GM19468 (cell line): ENCODE measurements at regions not wholly inside any gene's neighbourhood (a gene's known extent, or its start where the extent isn't known, plus 50 kb on each side); places are given as distances from the start of the nearest gene placed in this dataset.
"Not testable (repeated sequence)": the region's sequence is repeated elsewhere in the genome, so short reads cannot be mapped to it uniquely, and the experiment has no call there.

ENCODE experiments used
- ATAC-seq: cut with Tn5 transposase; IDR thresholded peaks from one replicate; pipeline ENCODE4 v1.9.1; 2021; ENCODE audit warnings: mild to moderate bottlenecking, moderate library complexity, moderate number of reproducible peaks; ENCODE audit not compliant: unreplicated experiment; ENCODE audit errors: extremely low read depth

- ATAC-seq, result no peak
These were observed 303.8 kb upstream of the ECI2 start for GRCh38 chr6:4439159-4439558.

DNA sequence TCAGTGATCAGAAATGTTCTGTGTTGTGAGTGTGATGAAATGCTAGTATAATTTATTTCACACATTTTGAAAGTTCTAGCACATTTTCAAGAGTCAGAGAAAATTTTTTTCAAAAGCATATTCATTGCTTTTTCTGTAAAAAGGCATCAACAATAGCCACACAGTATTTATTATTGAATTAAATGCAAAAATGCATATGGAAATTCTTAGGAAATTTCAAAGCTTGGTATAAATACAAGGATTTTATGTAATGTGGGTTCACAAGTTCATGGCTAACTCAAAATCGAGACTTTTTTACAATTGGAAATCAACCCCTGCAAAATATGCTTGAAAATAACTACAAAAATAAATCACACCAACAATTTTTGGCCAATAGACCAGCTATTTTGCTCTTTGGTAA, 302.0 kb upstream of the ECI2 start:
- ATAC-seq, result no peak

DNA sequence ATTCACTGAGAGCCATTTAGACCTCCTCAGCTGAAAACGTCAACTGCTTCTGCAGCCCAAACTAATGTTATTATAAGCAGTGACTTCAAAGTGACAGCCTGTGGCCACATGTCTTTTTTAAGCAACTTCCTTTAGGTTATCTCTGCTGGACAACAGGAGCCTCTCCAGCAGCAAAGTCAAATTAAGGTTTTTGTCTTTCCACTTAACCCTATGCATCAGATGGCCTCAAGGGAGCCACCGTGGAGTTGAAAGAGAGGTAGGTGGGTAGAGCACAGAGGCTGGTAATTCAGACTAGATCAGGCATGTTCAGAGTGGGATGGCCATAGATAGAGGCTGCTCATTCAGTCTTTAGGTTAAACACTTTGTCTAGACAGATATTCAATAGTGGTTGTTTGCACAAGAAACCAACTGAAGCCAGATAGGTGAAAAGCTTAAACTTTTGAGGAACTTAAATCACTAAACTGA, 300.6 kb upstream of the ECI2 start:
- ATAC-seq, result no peak

- ATAC-seq, result no peak
These were observed 299.3 kb upstream of the ECI2 start for GRCh38 chr6:4434655-4435054.

DNA sequence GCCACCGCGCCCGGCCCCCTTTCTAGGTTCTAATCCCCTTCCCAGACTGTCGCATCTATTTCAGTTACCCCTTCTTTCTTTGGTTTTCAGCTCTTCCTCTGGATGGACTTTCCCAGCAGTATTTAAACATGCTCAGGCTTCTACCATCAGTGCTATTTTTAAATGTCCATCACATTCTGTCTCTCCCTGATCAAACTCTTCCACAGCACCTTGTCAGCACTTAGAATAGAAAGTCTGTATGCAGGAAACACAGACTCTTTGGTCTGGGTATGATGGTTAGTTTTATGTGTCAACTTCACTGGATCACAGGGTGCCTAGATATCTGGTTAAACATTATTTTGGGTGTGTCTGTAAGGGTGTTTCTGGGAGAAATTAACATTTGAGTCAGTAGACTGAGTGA, 297.8 kb upstream of the ECI2 start:
- no peak for ATAC-seq

DNA sequence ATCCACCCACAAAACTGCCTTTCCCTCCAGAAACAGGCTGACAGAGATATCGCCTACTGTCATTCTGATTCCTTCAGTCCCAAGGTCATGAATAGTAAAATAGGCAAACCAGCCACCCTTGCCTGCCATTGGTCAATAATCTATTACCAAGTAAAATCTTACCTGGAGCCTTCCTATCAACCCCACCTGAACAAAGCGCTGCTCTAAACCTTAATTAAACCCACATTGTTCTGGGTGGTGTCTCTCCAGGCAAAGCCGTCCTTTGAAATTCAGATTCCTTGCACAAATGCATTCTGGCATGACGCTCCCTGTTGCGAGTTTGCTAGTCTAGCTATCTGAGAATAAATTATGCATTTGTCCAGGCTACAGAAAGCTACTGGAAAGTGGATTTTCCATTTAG, 291.6 kb upstream of the ECI2 start:
- ATAC-seq, result no peak

DNA sequence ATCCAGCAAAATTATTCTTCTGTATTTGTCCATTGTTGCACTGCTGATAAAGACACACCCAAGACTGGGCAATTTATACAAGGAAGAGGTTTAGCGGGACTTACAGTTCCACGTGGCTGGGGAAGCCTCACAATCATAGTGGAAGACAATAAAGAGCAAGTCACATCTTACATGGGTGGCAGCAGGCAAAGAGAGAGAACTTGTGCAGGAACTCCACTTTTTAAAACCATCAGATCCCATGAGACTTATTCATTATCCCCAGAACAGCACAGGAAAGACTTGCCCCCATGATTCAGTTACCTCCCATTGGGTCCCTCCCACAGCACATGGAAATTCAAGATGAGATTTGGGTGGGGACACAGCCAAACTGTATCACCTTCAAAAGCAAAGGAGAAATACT, 286.5 kb upstream of the ECI2 start:
- no peak for ATAC-seq

- ATAC-seq, result no peak
These were observed 284.9 kb upstream of the ECI2 start for GRCh38 chr6:4420160-4420865.

- no peak for ATAC-seq
These were observed 280.2 kb upstream of the ECI2 start for GRCh38 chr6:4415549-4415948.

GRCh38 chr6:4414078-4414477, 278.7 kb upstream of the ECI2 start:
- not testable (repeated sequence) for ATAC-seq

GRCh38 chr6:4413073-4413472, 277.7 kb upstream of the ECI2 start:
- no peak for ATAC-seq

GRCh38 chr6:4412488-4412887, 277.1 kb upstream of the ECI2 start:
- ATAC-seq, result no peak

DNA sequence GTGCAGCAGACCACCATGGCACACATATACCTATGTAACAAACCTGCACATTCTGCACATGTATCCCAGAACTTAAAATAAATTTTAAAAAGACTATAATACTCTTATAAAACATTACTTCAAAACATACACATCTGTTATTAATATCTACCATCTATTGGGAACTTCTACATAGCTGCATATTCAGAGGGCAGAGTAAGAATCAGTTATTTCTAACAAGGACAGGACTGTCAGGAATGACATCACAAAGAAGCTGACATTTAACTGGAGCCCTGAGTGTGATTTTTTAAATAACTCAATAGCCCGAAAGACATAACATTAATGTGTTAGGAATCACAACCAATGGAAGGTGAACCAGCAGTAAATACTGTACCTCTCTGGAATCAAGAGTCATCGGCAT, 276.7 kb upstream of the ECI2 start:
- ATAC-seq, result no peak

DNA sequence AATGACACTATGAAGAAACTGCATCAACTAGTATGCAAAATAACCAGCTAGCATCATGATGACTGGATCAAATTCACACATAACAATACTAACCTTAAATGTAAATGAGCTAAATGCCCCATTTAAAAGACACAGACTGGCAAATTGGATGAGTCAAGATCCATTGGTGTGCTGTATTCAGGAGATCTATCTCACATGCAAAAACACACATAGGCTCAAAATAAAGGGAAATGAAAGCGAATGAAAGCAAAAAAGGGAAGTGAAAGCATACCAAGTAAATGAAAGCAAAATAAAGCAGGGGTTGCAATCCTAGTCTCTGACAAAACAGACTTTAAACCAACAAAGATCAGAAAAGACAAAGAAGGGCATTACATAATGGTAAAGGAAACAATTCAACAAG, 272.3 kb upstream of the ECI2 start:
- ATAC-seq, result peak; percentile 76

DNA sequence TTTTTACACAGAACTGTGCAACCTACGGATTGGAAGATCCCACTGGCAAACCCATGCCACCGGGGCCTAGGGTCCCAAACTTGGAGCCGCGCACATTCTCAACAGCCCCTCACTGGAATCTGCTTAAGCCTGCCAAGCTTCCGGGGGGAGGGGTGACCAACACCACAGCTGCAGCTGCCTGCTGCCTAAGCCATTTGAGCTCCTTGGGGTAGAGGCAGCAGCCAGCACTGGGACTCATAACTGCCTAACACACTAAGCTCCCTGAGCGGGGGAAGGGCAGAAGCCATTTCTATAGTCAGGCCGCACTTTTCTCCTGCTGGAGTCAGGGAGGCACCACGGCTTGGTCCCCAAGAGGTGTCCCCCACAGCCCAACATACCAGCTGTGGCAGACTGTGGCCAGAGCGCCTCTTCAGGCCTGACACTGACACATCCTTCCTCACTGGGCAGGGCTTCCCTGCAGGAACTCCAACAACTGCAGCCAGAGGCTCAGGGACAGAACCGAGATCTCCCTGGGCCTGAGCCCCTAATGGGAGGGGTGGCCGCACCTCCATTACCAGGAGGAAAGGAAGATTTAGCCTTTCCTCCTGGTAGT, 270.3 kb upstream of the ECI2 start:
- ATAC-seq, result no peak

DNA sequence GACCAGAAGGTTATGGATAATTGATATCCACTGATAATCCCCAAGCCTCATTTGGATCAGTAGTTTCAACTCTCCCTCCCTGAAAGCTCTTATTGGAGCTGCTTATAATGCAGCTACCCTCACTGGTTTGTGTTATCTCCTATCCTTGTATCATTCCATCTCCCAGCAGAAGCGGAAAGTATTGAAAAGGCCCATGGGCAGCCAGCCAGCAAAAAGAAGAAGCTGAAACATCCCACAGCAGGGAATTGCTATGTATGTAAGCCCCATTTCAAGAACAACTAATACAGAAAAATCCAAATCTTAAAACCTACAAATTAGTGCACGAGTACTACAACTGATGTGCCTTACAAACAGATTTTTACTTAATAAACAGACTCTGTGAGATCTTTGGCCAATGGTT, 269.0 kb upstream of the ECI2 start:
- no peak for ATAC-seq

DNA sequence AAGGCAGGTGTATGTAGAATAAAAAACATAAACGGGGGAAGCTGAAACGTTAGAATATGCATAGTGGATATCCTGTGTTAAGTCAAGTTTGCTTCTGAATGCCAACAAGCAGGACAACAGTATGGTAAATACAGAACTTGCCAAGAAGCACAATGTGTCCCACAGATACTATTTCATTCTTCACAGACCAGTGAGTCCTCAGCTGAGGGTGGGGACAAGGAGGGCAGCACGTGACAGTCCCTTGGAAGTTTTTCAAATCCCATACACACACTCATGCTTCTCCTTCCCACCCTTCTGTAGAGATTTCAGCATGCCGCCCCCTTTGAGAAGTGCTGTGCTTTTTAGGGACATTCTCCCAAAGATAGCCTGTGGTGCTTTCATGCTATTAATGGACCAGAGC, 268.5 kb upstream of the ECI2 start:
- ATAC-seq, result no peak

GRCh38 chr6:4403023-4403752, 267.8 kb upstream of the ECI2 start:
- ATAC-seq, result no peak

- ATAC-seq, result no peak
These were observed 267.2 kb upstream of the ECI2 start for GRCh38 chr6:4402477-4402976.

DNA sequence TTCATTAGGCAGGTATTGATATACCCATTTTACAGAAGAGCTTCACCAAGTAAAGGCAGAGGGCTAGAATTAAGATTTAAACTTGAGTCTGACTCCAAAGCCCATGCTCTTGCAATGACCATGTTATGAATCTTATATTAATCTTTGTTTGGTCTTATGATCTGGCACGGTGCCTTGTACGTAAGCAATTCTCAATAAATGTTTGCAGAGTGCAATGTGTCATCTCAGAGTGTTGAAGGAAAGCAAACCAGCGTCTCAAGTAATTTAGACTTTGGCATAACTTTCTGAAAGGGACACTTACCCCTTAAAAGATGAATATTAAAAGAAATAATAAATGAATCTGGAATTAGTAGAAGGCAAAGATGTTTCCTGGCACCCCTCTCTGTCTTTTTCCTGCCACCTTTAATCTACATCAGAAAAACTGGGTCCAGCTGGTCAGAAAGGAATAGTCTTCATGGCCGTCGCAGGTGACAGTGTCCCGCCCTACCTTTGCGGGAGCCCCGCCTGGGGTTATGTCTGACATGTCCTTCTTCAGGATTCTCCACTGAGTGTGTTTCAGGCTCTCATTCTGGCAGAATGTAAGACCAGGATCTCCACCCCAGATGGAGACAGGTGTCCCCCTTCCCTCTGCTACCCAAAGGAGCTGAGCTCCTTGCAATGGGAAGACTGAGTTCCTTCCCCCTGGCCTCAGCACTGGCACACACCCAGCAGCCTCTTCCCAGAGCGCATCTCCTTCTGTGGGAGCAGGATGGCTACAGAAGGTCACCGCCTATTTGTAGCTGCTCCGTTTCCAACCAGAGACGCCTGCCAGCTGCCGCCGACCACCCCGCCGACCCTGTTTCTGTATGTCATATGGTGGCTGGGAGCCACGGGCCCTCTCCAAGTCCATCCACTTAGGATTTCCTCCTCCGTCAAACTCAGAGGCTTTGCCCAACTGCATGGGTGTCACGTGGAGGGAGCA, 266.3 kb upstream of the ECI2 start:
- ATAC-seq, result no peak
